SH-SY5Y (cell line): ENCODE measurements at regions not wholly inside any gene's neighbourhood (a gene's known extent, or its start where the extent isn't known, plus 50 kb on each side); places are given as distances from the start of the nearest gene placed in this dataset.

Experiments used
- GATA2 ChIP-seq: IDR thresholded peaks from 2 replicates; pipeline ENCODE4 v1.6.1; 2011; ENCODE audit warnings: mild to moderate bottlenecking, low read depth, low read length
- GATA3 ChIP-seq: IDR thresholded peaks from 2 replicates; pipeline ENCODE4 v1.6.1; 2011; ENCODE audit warnings: low read depth, mild to moderate bottlenecking, low read length, moderate library complexity

DNA sequence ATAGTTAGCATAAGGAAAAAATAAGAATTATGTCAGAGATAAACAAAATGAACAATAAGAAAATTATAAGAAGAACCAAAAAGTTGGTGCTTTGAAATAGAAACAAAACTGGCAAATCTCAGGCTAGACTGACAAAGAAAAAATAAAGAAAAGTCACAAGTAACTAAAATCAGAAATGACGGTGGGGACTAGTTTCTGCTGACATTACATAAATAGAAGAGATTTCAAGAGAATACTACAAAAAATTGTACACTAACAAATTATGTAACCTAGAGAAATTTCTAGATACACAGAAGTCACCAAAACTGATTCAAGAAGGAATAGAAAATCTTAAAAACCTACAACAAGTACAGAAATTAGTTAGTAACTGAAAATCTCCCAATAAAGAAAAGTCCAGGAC lies 355.6 kb upstream of the SGCG start:
- TF ChIP-seq GATA2 = no peak
- no peak for TF ChIP-seq GATA3
